ENCODE measurements at regions not wholly inside any gene's neighbourhood (a gene's known extent, or its start where the extent isn't known, plus 50 kb on each side); places are given as distances from the start of the nearest gene placed in this dataset.

DNA sequence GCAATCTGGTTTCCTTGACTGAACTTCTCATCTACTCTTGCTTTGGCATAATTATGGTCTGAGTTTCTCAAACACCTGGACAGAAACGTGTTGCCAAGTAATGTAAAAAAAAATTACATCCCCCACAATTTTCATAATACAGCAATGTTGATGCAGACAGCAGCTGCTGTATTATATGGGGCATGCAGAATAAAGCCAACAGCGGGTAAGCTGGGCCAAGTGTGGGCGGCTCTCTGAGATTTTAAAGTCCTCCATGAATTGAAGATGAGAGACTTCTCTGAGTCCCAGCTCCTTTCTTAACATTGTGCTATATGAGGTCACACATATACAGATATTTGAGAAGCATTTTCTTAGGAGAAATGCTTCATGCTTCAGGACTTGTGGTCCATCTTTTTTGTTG, 881.2 kb downstream of the GALC start:
- Histone ChIP-seq H3K27ac (ENCODE audit: low read depth, low read length) (no peak overlapping the region), H3K27me3 (ENCODE audit: control insufficient read depth, insufficient read depth, low read length) (no peaks in the 10 kb centered on the region), H3K4me3 (ENCODE audit: low read depth, low read length) (no peak overlapping the region), H3K9me3 (ENCODE audit: control insufficient read depth, insufficient read depth, low read length) (no peaks in the 10 kb centered on the region)
- DNase-seq (ENCODE audit: low read depth, low spot score): no peak
- ChIA-PET CTCF (no interaction called here), POLR2A (no interaction called here)
- no peak for TF ChIP-seq CTCF (IDR thresholded peaks at IDR 0.05; ENCODE audit: low read depth, low read length)

- POLR2A ChIA-PET: no interaction called here
- CTCF ChIA-PET: no interaction called here
- TF ChIP-seq CTCF (IDR thresholded peaks at IDR 0.05; ENCODE audit: low read depth, low read length): no peak
These were observed 881.9 kb downstream of the GALC start for GRCh38 chr14:87111126-87111525.

DNA sequence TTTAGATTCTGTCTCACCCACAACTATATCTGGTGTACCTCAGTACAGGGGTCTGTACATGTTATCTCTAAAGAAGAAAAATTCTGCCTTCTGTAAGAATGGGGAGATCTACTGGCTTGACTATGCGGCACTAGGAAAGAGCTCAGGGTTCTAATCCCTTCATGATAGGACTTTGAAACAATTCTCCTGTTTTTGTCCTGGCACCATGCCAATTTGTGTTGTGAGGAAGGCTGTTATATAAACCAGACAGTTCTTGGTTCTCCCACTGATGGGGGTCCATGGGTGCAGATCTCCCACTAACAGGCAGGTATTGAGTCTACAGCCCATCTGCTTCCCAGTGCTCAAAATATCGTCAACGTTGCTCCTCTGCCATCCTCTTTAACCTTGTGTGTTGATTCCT, 883.7 kb downstream of the GALC start:
- TF ChIP-seq CTCF (IDR thresholded peaks at IDR 0.05; ENCODE audit: low read depth, low read length): no peak
- POLR2A ChIA-PET: interaction anchor here (0.7 kb wide), 1 partner anchor 8 kb away, joined by 3 read pairs; no protein-coding TSS in a partner anchor
- Histone ChIP-seq H3K27ac (ENCODE audit: low read depth, low read length) (no peak overlapping the region), H3K4me3 (ENCODE audit: low read depth, low read length) (no peak overlapping the region), H3K27me3 (ENCODE audit: control insufficient read depth, insufficient read depth, low read length) (no peaks in the 10 kb centered on the region), H3K9me3 (ENCODE audit: control insufficient read depth, insufficient read depth, low read length) (no peaks in the 10 kb centered on the region)
- DNase-seq (ENCODE audit: low read depth, low spot score): no peak
- CTCF ChIA-PET: interaction anchor here (1.3 kb wide), 1 partner anchor 8 kb away, joined by 3 read pairs; no protein-coding TSS in a partner anchor

More at GRCh38 chr14:87111126-87111525, 881.9 kb downstream of the GALC start:
- Histone ChIP-seq H3K27ac (ENCODE audit: low read depth, low read length) (no peak overlapping the region), H3K9me3 (ENCODE audit: control insufficient read depth, insufficient read depth, low read length) (no peaks in the 10 kb centered on the region), H3K4me3 (ENCODE audit: low read depth, low read length) (no peak overlapping the region), H3K27me3 (ENCODE audit: control insufficient read depth, insufficient read depth, low read length) (no peaks in the 10 kb centered on the region)
- DNase-seq (ENCODE audit: low read depth, low spot score): no peak

GRCh38 chr14:87108726-87109125, 884.3 kb downstream of the GALC start:
- no peak for TF ChIP-seq CTCF (IDR thresholded peaks at IDR 0.05; ENCODE audit: low read depth, low read length)
- ChIA-PET POLR2A (interaction anchor here (0.7 kb wide), 1 partner anchor 8 kb away, joined by 3 read pairs; no protein-coding TSS in a partner anchor), CTCF (interaction anchor here (1.3 kb wide), 1 partner anchor 9 kb away, joined by 3 read pairs; no protein-coding TSS in a partner anchor)
- Histone ChIP-seq H3K4me3 (ENCODE audit: low read depth, low read length) (no peak overlapping the region), H3K27me3 (ENCODE audit: control insufficient read depth, insufficient read depth, low read length) (no peaks in the 10 kb centered on the region), H3K9me3 (ENCODE audit: control insufficient read depth, insufficient read depth, low read length) (no peaks in the 10 kb centered on the region), H3K27ac (ENCODE audit: low read depth, low read length) (no peak overlapping the region)
- DNase-seq (ENCODE audit: low read depth, low spot score): peak; percentile 53

DNA sequence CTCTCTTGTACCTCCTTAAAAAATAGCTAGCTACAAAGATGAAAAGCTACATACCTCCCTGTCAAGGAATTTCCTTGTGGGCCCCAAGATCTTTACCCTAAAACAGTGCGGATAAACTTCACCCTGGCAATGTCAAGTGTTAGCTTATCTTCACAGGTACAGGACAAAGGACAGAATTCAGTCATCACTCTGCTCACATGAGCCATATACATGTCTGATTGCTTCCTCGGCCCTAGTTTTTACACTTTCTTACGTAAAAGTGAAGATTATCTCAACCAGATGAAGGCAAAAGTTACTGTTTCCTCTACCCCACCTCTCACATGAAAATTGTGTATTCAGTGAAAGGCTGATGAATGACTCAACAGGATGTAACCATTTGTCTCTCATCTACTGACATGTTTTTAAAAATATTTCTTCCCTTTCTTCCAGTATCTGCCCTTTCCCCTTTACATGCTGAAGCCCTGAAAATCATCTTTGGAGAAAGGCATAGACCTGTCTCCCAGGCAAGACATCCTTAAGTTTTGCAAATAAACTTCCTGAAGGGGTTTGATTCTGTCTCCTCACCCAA, 890.1 kb downstream of the GALC start:
- H3K27me3 ChIP-seq (ENCODE audit: control insufficient read depth, insufficient read depth, low read length): no peaks in the 10 kb centered on the region
- no peak for DNase-seq (ENCODE audit: low read depth, low spot score)
- ChIA-PET POLR2A (no interaction called here), CTCF (no interaction called here)
- TF ChIP-seq CTCF (IDR thresholded peaks at IDR 0.05; ENCODE audit: low read depth, low read length): no peak
- H3K9me3 ChIP-seq (ENCODE audit: control insufficient read depth, insufficient read depth, low read length): no peaks in the 10 kb centered on the region
- no peak overlapping the region for H3K27ac ChIP-seq (ENCODE audit: low read depth, low read length)
- no peak overlapping the region for H3K4me3 ChIP-seq (ENCODE audit: low read depth, low read length)

Data from AG04450 (cell line).